ENCODE measurements at regions not wholly inside any gene's neighbourhood (a gene's known extent, or its start where the extent isn't known, plus 50 kb on each side); places are given as distances from the start of the nearest gene placed in this dataset.

GRCh38 chr22:27467711-27468110 lies 333.8 kb downstream of the MN1 start:
- DNase-seq: no peak

GRCh38 chr22:27468712-27469111 lies 332.8 kb downstream of the MN1 start:
- no peak for DNase-seq

GRCh38 chr22:27470169-27470772 lies 331.3 kb downstream of the MN1 start:
- no peak for DNase-seq

- no peak for DNase-seq
Measured at GRCh38 chr22:27472975-27473374, 328.6 kb downstream of the MN1 start.

GRCh38 chr22:27473533-27473932 lies 328.0 kb downstream of the MN1 start:
- DNase-seq: no peak

- DNase-seq: no peak
Measured at GRCh38 chr22:27474112-27474571, 327.4 kb downstream of the MN1 start.

- no peak for DNase-seq
Measured at GRCh38 chr22:27474711-27475547, 326.6 kb downstream of the MN1 start.

GRCh38 chr22:27475548-27475897 lies 326.0 kb downstream of the MN1 start:
- DNase-seq: no peak

GRCh38 chr22:27476318-27476717 lies 325.2 kb downstream of the MN1 start:
- DNase-seq: no peak

GRCh38 chr22:27476729-27477128 lies 324.8 kb downstream of the MN1 start:
- no peak for DNase-seq

GRCh38 chr22:27477171-27477570 lies 324.4 kb downstream of the MN1 start:
- DNase-seq: no peak

GRCh38 chr22:27480487-27480886 lies 321.1 kb downstream of the MN1 start:
- no peak for DNase-seq

- no peak for DNase-seq
Measured at GRCh38 chr22:27482402-27482801, 319.2 kb downstream of the MN1 start.

- DNase-seq: no peak
Measured at GRCh38 chr22:27483095-27483785, 318.3 kb downstream of the MN1 start.

- no peak for DNase-seq
Measured at GRCh38 chr22:27485842-27486241, 315.7 kb downstream of the MN1 start.

GRCh38 chr22:27487600-27488452 lies 313.7 kb downstream of the MN1 start:
- no peak for DNase-seq

GRCh38 chr22:27488456-27489177 lies 312.9 kb downstream of the MN1 start:
- DNase-seq: no peak

- DNase-seq: no peak
Measured at GRCh38 chr22:27489178-27489675, 312.3 kb downstream of the MN1 start.

GRCh38 chr22:27490080-27490479 lies 311.5 kb downstream of the MN1 start:
- DNase-seq: no peak

- DNase-seq: no peak
Measured at GRCh38 chr22:27491888-27492287, 309.7 kb downstream of the MN1 start.

GRCh38 chr22:27492566-27493201 lies 308.9 kb downstream of the MN1 start:
- no peak for DNase-seq

GRCh38 chr22:27493796-27494195 lies 307.8 kb downstream of the MN1 start:
- no peak for DNase-seq
